ENCODE measurements at regions not wholly inside any gene's neighbourhood (a gene's known extent, or its start where the extent isn't known, plus 50 kb on each side); places are given as distances from the start of the nearest gene placed in this dataset.

GRCh38 chr3:124137216-124137615, 145.3 kb upstream of the ROPN1 start:
- TF ChIP-seq, protein P1, sequence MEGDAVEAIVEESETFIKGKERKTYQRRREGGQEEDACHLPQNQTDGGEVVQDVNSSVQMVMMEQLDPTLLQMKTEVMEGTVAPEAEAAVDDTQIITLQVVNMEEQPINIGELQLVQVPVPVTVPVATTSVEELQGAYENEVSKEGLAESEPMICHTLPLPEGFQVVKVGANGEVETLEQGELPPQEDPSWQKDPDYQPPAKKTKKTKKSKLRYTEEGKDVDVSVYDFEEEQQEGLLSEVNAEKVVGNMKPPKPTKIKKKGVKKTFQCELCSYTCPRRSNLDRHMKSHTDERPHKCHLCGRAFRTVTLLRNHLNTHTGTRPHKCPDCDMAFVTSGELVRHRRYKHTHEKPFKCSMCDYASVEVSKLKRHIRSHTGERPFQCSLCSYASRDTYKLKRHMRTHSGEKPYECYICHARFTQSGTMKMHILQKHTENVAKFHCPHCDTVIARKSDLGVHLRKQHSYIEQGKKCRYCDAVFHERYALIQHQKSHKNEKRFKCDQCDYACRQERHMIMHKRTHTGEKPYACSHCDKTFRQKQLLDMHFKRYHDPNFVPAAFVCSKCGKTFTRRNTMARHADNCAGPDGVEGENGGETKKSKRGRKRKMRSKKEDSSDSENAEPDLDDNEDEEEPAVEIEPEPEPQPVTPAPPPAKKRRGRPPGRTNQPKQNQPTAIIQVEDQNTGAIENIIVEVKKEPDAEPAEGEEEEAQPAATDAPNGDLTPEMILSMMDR (IDR thresholded peaks at IDR 0.05): no peak
- no peaks in the 10 kb centered on the region for H3K36me3 ChIP-seq (replicated peaks in 1 of 2; ENCODE audit: control insufficient read depth in 1 of 2, insufficient read depth in 2 of 2, low read length in 2 of 2)
- no peaks in the 10 kb centered on the region for H3K79me2 ChIP-seq (ENCODE audit: insufficient read depth, low read length)
- H3K4me1 ChIP-seq (ENCODE audit: control insufficient read depth in 1 of 2, insufficient read depth in 2 of 2, low read length in 2 of 2): no peaks in the 10 kb centered on the region
- H3K9me3 Mint-ChIP-seq: peaks cover 0 to 6% (median 0%) of the 10 kb centered on the region in 7 donors
- H3K36me3 Mint-ChIP-seq: no peaks in the 10 kb centered on the region
- H3K4me3 ChIP-seq (replicated peaks in 1 of 3; ENCODE audit: low read depth in 2 of 3, low read length in 3 of 3): no peak overlapping the region
- DNase-seq: no peak
- peaks cover 0 to 7% (median 5%) of the 10 kb centered on the region in 3 donors for H3K27me3 Mint-ChIP-seq (ENCODE audit: low read depth in 3 of 3)
- H3K9ac ChIP-seq (ENCODE audit: insufficient read depth, low read length, poor library complexity, severe bottlenecking): no peak overlapping the region
- no peaks in the 10 kb centered on the region for H3K27me3 ChIP-seq (ENCODE audit: control insufficient read depth in 2 of 2, insufficient read depth in 2 of 2, low read length in 2 of 2)
- no peak overlapping the region for H2AFZ ChIP-seq (ENCODE audit: insufficient read depth, low read depth, low read length, poor library complexity, severe bottlenecking)
- H3K4me3 Mint-ChIP-seq: no peak overlapping the region
- H3K4me2 ChIP-seq (replicated peaks; ENCODE audit: extremely low read depth, low read length, poor library complexity, severe bottlenecking): no peak overlapping the region
- H3K4me1 Mint-ChIP-seq: no peaks in the 10 kb centered on the region
- H4K20me1 ChIP-seq (ENCODE audit: insufficient read depth, low read length): no peaks in the 10 kb centered on the region
- no peak overlapping the region for H3K27ac ChIP-seq (ENCODE audit: low read depth in 1 of 2, low read length in 2 of 2)
- intact Hi-C loops (cut with micrococcal nuclease): no loop called here
- no peak overlapping the region for H3K27ac Mint-ChIP-seq
- H3K9me3 ChIP-seq (replicated peaks in 1 of 2; ENCODE audit: control insufficient read depth in 1 of 2, insufficient read depth in 1 of 2, low read length in 2 of 2): no peaks in the 10 kb centered on the region

DNA sequence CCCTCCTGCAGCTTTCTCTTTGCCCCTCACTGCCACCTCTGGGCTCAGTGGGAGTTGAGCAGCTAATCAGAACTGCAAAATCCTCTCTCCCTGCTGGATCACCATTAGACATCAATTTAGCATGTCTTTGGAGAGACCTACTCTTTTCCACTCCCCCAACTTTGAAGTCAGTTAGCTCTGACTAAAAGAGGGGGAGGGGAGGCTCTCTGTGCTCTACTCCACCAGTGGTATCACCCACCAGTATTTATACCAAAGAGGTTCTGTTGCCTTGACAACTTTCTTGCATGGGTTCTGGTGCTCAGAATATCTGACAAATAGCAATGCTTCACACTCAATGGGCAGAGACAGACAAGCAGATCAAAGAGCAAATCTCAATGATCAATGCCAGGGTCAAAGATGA, 146.2 kb upstream of the ROPN1 start:
- Histone ChIP-seq H3K27ac (ENCODE audit: low read depth in 1 of 2, low read length in 2 of 2) (no peak overlapping the region), H3K4me1 (ENCODE audit: control insufficient read depth in 1 of 2, insufficient read depth in 2 of 2, low read length in 2 of 2) (no peaks in the 10 kb centered on the region), H4K20me1 (ENCODE audit: insufficient read depth, low read length) (no peaks in the 10 kb centered on the region), H3K36me3 (replicated peaks in 1 of 2; ENCODE audit: control insufficient read depth in 1 of 2, insufficient read depth in 2 of 2, low read length in 2 of 2) (no peaks in the 10 kb centered on the region), H2AFZ (ENCODE audit: insufficient read depth, low read depth, low read length, poor library complexity, severe bottlenecking) (no peak overlapping the region), H3K9me3 (replicated peaks in 1 of 2; ENCODE audit: control insufficient read depth in 1 of 2, insufficient read depth in 1 of 2, low read length in 2 of 2) (no peaks in the 10 kb centered on the region), H3K4me3 (replicated peaks in 1 of 3; ENCODE audit: low read depth in 2 of 3, low read length in 3 of 3) (no peak overlapping the region), H3K27me3 (ENCODE audit: control insufficient read depth in 2 of 2, insufficient read depth in 2 of 2, low read length in 2 of 2) (no peaks in the 10 kb centered on the region), H3K79me2 (ENCODE audit: insufficient read depth, low read length) (no peaks in the 10 kb centered on the region), H3K9ac (ENCODE audit: insufficient read depth, low read length, poor library complexity, severe bottlenecking) (no peak overlapping the region), H3K4me2 (replicated peaks; ENCODE audit: extremely low read depth, low read length, poor library complexity, severe bottlenecking) (no peak overlapping the region)
- Mint-ChIP-seq H3K27me3 (ENCODE audit: low read depth in 3 of 3) (peaks cover 0 to 7% (median 5%) of the 10 kb centered on the region in 3 donors), H3K9me3 (peaks cover 0 to 4% (median 0%) of the 10 kb centered on the region in 7 donors), H3K4me1 (no peaks in the 10 kb centered on the region), H3K4me3 (no peak overlapping the region), H3K27ac (no peak overlapping the region), H3K36me3 (no peaks in the 10 kb centered on the region)
- DNase-seq: no peak
- intact Hi-C loops (cut with micrococcal nuclease): no loop called here
- TF ChIP-seq, protein P1 (IDR thresholded peaks at IDR 0.05): no peak

All from CD14-positive monocyte (primary cell).